PC-3 (cell line): ENCODE measurements at regions not wholly inside any gene's neighbourhood (a gene's known extent, or its start where the extent isn't known, plus 50 kb on each side); places are given as distances from the start of the nearest gene placed in this dataset.

Source experiments
- ATAC-seq: fragments of 200-7000 bp; cut with Tn5 transposase; 2 replicates; pipeline ENCODE4 v1.9.1; 2020; ENCODE audit warnings: mild to moderate bottlenecking, moderate library complexity
- BruUV-seq: library from RNA; stranded (reverse); fragments of 400-500 nt; replicated peaks from 2 replicates; lab custom pipeline; 2021; lab: Mats Ljungman, UMichigan
- CTCF ChIA-PET: fragments of 300-600 bp; sonication (Branson Sonifier 250); formaldehyde crosslinking; loops from one replicate; lab custom pipeline; 2022; ENCODE audit warnings: antibody characterized with exemption; lab: Charles Lee
- POLR2A ChIA-PET: fragments of 300-600 bp; sonication (Branson Sonifier 250); formaldehyde crosslinking; loops from one replicate; lab custom pipeline; 2022; ENCODE audit warnings: antibody characterized with exemption; ENCODE audit not compliant: unreplicated experiment; lab: Charles Lee
- DNase-seq: peaks from one replicate; pipeline ENCODE4 v3.0.0-alpha.2; 2015
- H2AFZ ChIP-seq: fragments of 300-600 bp; sonication (generic); 2 replicates; pipeline ENCODE4 v1.6.0; 2016; ENCODE audit warnings: antibody characterized with exemption, low read length
- H3F3A ChIP-seq: fragments of 300-600 bp; sonication (generic); one replicate; pipeline ENCODE4 v1.6.0; 2017; ENCODE audit warnings: antibody characterized with exemption, low read length, control low read depth, mild to moderate bottlenecking; ENCODE audit not compliant: unreplicated experiment
- H3K27ac ChIP-seq: fragments of 300-600 bp; sonication (generic); 2 replicates; pipeline ENCODE4 v1.5.1; 2016; ENCODE audit warnings: mild to moderate bottlenecking, low read length
- H3K27me3 ChIP-seq: fragments of 300-600 bp; sonication (generic); 2 replicates; pipeline ENCODE4 v1.6.1; 2016; ENCODE audit warnings: low read length, mixed read lengths
- H3K36me3 ChIP-seq: fragments of 300-600 bp; sonication (generic); 2 replicates; pipeline ENCODE4 v1.6.1; 2016; ENCODE audit warnings: low read depth, mixed run types, low read length, mixed read lengths
- H3K4me1 ChIP-seq: fragments of 300-600 bp; sonication (generic); 2 replicates; pipeline ENCODE4 v1.5.1; 2016; ENCODE audit warnings: low read length; ENCODE audit not compliant: insufficient read depth
- H3K4me2 ChIP-seq: fragments of 300-600 bp; sonication (generic); 2 replicates; pipeline ENCODE4 v1.6.0; 2016; ENCODE audit warnings: low read length
- H3K4me3 ChIP-seq: fragments of 300-600 bp; sonication (generic); 2 replicates; pipeline ENCODE4 v1.5.1; 2016; ENCODE audit warnings: mild to moderate bottlenecking, low read length, mixed read lengths
- H3K79me2 ChIP-seq: fragments of 300-600 bp; sonication (generic); 2 replicates; pipeline ENCODE4 v1.6.1; 2017; ENCODE audit warnings: low read length, mixed read lengths
- H3K9ac ChIP-seq: fragments of 300-600 bp; sonication (generic); 2 replicates; pipeline ENCODE4 v1.6.0; 2016; ENCODE audit warnings: mild to moderate bottlenecking, low read length
- H3K9me2 ChIP-seq: fragments of 300-600 bp; sonication (generic); replicated peaks from 2 replicates; pipeline ENCODE4 v1.6.1; 2016; ENCODE audit warnings: mixed run types, low read length, mixed read lengths
- H3K9me3 ChIP-seq: fragments of 300-600 bp; sonication (generic); 2 replicates; pipeline ENCODE4 v1.6.1; 2016; ENCODE audit warnings: low read length, mixed read lengths
- H4K20me1 ChIP-seq: fragments of 300-600 bp; sonication (generic); 2 replicates; pipeline ENCODE4 v1.6.1; 2016; ENCODE audit warnings: low read length, mixed read lengths
- CTCF ChIP-seq: fragments of 300-600 bp; sonication (generic); conservative IDR thresholded peaks from 2 replicates; pipeline ENCODE4 v1.5.1; 2017; ENCODE audit warnings: antibody characterized with exemption, low read depth, mild to moderate bottlenecking, low read length
- EZH2 ChIP-seq: fragments of 300-600 bp; sonication (generic); IDR thresholded peaks from one replicate; pipeline ENCODE4 v1.6.1; 2017; ENCODE audit warnings: antibody characterized with exemption, mild to moderate bottlenecking, low read length; ENCODE audit not compliant: unreplicated experiment
- EZH2phosphoT487 ChIP-seq: fragments of 300-600 bp; sonication (generic); IDR thresholded peaks from 2 replicates; pipeline ENCODE4 v1.6.1; 2018; ENCODE audit warnings: mild to moderate bottlenecking, antibody characterized with exemption, low read length, borderline replicate concordance
- intact Hi-C: fragments of 100-400 bp; cut with micrococcal nuclease; formaldehyde crosslinking; loops from 2 replicates; pipeline ENCODE4 v1.9.0; 2023

GRCh38 chr3:81027344-81027743 is 734.1 kb downstream of the GBE1 start:
- no peaks in the 10 kb centered on the region for H3F3A ChIP-seq
- no peaks in the 10 kb centered on the region for H3K27me3 ChIP-seq
- no peak overlapping the region for H3K9ac ChIP-seq
- intact Hi-C loops, result no loop called here
- no peaks in the 10 kb centered on the region for H3K4me1 ChIP-seq
- no peaks in the 10 kb centered on the region for H3K79me2 ChIP-seq
- H3K27ac ChIP-seq, result no peak overlapping the region
- ChIA-PET CTCF (no interaction called here), POLR2A (no interaction called here)
- no peak overlapping the region for H3K4me3 ChIP-seq
- BruUV-seq, result no TSS peak
- no peak for ATAC-seq
- H3K4me2 ChIP-seq, result no peak overlapping the region
- no peaks in the 10 kb centered on the region for H3K9me3 ChIP-seq
- no peak overlapping the region for H2AFZ ChIP-seq
- no peak for TF ChIP-seq EZH2
- no peak for TF ChIP-seq EZH2phosphoT487
- no peak for TF ChIP-seq CTCF
- no peaks in the 10 kb centered on the region for H3K36me3 ChIP-seq
- no peaks in the 10 kb centered on the region for H4K20me1 ChIP-seq
- no peak for DNase-seq
- no peaks in the 10 kb centered on the region for H3K9me2 ChIP-seq

GRCh38 chr3:81024560-81024959 is 736.9 kb downstream of the GBE1 start:
- intact Hi-C loops, result no loop called here
- no TSS peak for BruUV-seq
- ATAC-seq (no peak), DNase-seq (no peak)
- Histone ChIP-seq H3F3A (no peaks in the 10 kb centered on the region), H3K4me1 (no peaks in the 10 kb centered on the region), H3K4me3 (no peak overlapping the region), H2AFZ (no peak overlapping the region), H4K20me1 (no peaks in the 10 kb centered on the region), H3K9me3 (no peaks in the 10 kb centered on the region), H3K4me2 (no peak overlapping the region), H3K36me3 (no peaks in the 10 kb centered on the region), H3K27me3 (no peaks in the 10 kb centered on the region), H3K79me2 (no peaks in the 10 kb centered on the region), H3K27ac (no peak overlapping the region), H3K9ac (no peak overlapping the region), H3K9me2 (no peaks in the 10 kb centered on the region)
- TF ChIP-seq EZH2, result no peak
- TF ChIP-seq CTCF, result no peak
- TF ChIP-seq EZH2phosphoT487, result no peak
- ChIA-PET POLR2A (no interaction called here), CTCF (no interaction called here)

- H3K4me1 ChIP-seq, result no peaks in the 10 kb centered on the region
These were observed 739.1 kb downstream of the GBE1 start for GRCh38 chr3:81022339-81022738.

More at GRCh38 chr3:81022339-81022738, 739.1 kb downstream of the GBE1 start:
- no peaks in the 10 kb centered on the region for H3K36me3 ChIP-seq
- ChIA-PET CTCF (no interaction called here), POLR2A (no interaction called here)
- H3K4me2 ChIP-seq, result no peak overlapping the region
- H3K27ac ChIP-seq, result no peak overlapping the region
- H3F3A ChIP-seq, result no peaks in the 10 kb centered on the region
- DNase-seq (no peak), ATAC-seq (no peak)
- no peaks in the 10 kb centered on the region for H3K9me3 ChIP-seq
- TF ChIP-seq CTCF, result no peak
- no peak overlapping the region for H3K4me3 ChIP-seq
- H3K9ac ChIP-seq, result no peak overlapping the region
- H3K9me2 ChIP-seq, result 0 out of 2 replicates have a peak, but pooled peaks cover 4% of the 10 kb centered on the region
- no peaks in the 10 kb centered on the region for H3K27me3 ChIP-seq
- no peaks in the 10 kb centered on the region for H4K20me1 ChIP-seq
- no TSS peak for BruUV-seq
- H3K79me2 ChIP-seq, result no peaks in the 10 kb centered on the region
- no peak overlapping the region for H2AFZ ChIP-seq
- intact Hi-C loops, result no loop called here
